ENCODE measurements at regions not wholly inside any gene's neighbourhood (a gene's known extent, or its start where the extent isn't known, plus 50 kb on each side); places are given as distances from the start of the nearest gene placed in this dataset.

DNA sequence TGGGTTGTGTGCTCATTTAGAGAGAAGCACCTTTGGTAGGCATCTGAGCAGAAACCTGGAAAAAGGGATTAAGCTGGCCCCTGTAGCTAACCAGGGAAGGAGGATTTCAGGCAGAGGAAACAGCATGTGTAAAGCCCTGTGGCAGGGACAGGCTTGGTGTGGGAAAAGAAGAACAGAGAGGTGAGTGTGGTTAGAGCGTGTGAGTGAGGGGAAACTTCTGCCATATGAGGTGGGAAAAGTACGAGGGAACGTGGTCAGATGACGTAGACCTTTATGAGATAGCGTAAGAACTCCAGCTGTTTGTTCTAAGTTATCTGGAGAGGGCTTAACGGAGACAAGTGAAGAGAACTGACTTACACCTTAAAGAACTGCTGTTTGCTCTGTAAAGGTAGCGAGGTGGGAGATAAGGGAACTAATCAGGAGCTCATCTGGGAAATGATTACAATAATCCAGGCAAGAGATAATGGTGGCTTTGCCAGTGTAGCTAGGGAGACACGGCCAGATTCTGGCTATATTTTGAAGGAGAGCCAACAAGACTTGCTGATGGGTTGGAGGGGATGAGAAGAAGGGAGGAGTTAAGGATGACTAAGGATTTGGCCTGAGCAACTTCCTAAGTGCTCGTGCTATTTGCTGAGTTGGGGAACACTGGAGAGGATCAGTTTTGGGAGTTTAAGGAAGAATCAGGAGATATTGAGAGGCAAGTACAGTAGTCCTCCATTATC is 234.0 kb downstream of the ETNK1 start:
- H3K27ac ChIP-seq (replicated peaks), result no peak overlapping the region
- DNase-seq, result no peak
- TF ChIP-seq, protein P1, sequence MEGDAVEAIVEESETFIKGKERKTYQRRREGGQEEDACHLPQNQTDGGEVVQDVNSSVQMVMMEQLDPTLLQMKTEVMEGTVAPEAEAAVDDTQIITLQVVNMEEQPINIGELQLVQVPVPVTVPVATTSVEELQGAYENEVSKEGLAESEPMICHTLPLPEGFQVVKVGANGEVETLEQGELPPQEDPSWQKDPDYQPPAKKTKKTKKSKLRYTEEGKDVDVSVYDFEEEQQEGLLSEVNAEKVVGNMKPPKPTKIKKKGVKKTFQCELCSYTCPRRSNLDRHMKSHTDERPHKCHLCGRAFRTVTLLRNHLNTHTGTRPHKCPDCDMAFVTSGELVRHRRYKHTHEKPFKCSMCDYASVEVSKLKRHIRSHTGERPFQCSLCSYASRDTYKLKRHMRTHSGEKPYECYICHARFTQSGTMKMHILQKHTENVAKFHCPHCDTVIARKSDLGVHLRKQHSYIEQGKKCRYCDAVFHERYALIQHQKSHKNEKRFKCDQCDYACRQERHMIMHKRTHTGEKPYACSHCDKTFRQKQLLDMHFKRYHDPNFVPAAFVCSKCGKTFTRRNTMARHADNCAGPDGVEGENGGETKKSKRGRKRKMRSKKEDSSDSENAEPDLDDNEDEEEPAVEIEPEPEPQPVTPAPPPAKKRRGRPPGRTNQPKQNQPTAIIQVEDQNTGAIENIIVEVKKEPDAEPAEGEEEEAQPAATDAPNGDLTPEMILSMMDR (IDR thresholded peaks at IDR 0.05; ENCODE audit: borderline replicate concordance), result no peak
- intact Hi-C loops (cut with micrococcal nuclease), result no loop called here
- H3K27me3 ChIP-seq (ENCODE audit: low read depth), result peaks cover 5% of the 10 kb centered on the region
- H3K9me3 ChIP-seq (replicated peaks), result no peaks in the 10 kb centered on the region
- no peaks in the 10 kb centered on the region for H3K36me3 ChIP-seq
- no peaks in the 10 kb centered on the region for H3K4me1 ChIP-seq
- no peak overlapping the region for H3K4me3 ChIP-seq

DNA sequence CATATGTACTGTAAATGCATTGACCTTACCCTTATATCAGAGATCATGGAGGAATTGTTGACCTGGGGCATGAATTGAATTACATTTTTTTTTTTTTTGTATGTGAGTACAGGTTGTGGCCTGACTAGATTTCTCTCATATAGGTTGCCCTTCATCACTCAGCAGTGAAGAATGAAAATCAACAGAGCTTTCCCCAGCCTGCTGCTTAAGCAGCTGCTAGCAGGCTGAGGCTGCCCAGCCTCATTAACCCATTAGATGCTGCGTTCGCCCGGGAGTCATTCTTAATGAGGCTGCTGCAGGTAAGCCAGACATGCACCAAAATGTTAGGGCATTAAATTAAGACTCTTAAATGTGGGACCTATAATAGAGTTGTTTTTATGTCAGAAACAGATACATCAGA is 236.0 kb downstream of the ETNK1 start:
- intact Hi-C loops (cut with micrococcal nuclease), result no loop called here
- H3K36me3 ChIP-seq, result no peaks in the 10 kb centered on the region
- H3K4me3 ChIP-seq, result no peak overlapping the region
- H3K9me3 ChIP-seq (replicated peaks), result no peaks in the 10 kb centered on the region
- peaks cover 5% of the 10 kb centered on the region for H3K27me3 ChIP-seq (ENCODE audit: low read depth)
- no peaks in the 10 kb centered on the region for H3K4me1 ChIP-seq
- H3K27ac ChIP-seq (replicated peaks), result no peak overlapping the region
- TF ChIP-seq, protein P1 (IDR thresholded peaks at IDR 0.05; ENCODE audit: borderline replicate concordance), result no peak
- DNase-seq, result no peak

DNA sequence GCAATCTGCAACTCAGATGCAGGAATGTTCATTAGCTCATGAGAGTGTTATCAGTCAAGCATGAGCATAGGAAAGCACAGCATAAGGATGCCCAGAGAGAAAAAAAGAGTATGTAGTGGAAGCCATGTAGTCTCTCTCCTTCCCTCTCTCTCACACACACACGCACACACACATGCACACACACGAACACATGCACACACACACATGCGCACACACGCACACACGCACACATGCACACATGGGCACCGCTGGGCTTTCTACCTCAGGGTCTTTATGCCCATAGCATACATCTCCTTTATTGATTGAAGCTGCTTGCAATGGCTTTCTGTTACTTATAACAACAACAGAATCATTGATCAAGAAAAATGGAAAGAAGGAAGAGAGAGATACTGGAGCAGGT is 240.9 kb downstream of the ETNK1 start:
- intact Hi-C loops (cut with micrococcal nuclease), result no loop called here
- Histone ChIP-seq H3K9me3 (replicated peaks) (no peaks in the 10 kb centered on the region), H3K4me3 (no peak overlapping the region), H3K4me1 (no peaks in the 10 kb centered on the region), H3K27ac (replicated peaks) (no peak overlapping the region), H3K27me3 (ENCODE audit: low read depth) (peaks cover 5% of the 10 kb centered on the region), H3K36me3 (no peaks in the 10 kb centered on the region)
- DNase-seq, result no peak
- TF ChIP-seq, protein P1 (IDR thresholded peaks at IDR 0.05; ENCODE audit: borderline replicate concordance), result no peak

DNA sequence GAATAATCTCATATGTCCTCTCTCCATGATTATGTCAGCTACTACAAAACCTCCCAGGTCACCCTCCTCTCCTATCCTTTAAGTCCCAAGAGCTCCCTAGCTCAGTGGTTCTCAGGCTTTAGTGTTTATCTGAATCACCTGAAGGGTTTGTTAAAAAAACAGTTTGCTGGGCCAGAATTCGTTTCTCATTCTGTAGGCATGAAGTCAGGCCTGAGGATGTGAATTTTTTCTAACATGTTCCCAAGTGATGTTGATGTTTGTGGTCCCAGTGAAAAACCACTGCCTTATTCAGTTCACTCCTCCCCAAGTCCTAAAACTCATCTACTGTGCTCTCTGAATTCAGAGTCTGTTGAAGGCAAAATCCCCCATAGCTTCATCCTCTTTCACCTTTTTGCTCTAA is 241.4 kb downstream of the ETNK1 start:
- TF ChIP-seq, protein P1 (IDR thresholded peaks at IDR 0.05; ENCODE audit: borderline replicate concordance), result no peak
- intact Hi-C loops (cut with micrococcal nuclease), result no loop called here
- Histone ChIP-seq H3K4me1 (no peaks in the 10 kb centered on the region), H3K9me3 (replicated peaks) (no peaks in the 10 kb centered on the region), H3K36me3 (no peaks in the 10 kb centered on the region), H3K27me3 (ENCODE audit: low read depth) (peaks cover 5% of the 10 kb centered on the region), H3K4me3 (no peak overlapping the region), H3K27ac (replicated peaks) (no peak overlapping the region)
- DNase-seq, result no peak

DNA sequence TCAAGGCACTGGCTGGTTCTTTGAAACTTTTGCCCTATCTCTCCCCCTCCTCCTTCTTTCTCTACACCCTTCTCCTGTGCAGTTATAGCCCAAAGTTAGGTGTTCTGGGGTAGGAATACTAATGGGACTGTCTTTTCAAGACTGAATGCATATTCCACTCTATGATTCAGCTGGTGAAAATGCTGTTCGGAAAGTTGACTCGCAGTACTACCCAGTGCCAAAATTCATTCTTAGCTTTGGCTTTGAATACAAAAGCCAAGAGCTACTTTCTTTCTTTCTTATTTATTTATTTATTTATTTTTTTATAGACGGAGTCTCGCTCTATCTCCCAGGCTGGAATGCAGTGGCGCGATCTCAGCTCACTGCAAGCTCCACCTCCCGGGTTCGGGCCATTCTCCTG is 249.2 kb downstream of the ETNK1 start:
- TF ChIP-seq, protein P1 (IDR thresholded peaks at IDR 0.05; ENCODE audit: borderline replicate concordance), result no peak
- H3K4me1 ChIP-seq, result no peaks in the 10 kb centered on the region
- intact Hi-C loops (cut with micrococcal nuclease), result no loop called here

More for the DNA sequence above, 249.2 kb downstream of the ETNK1 start:
- Histone ChIP-seq H3K36me3 (no peaks in the 10 kb centered on the region), H3K4me3 (no peak overlapping the region), H3K9me3 (replicated peaks) (no peaks in the 10 kb centered on the region), H3K27ac (replicated peaks) (no peak overlapping the region), H3K27me3 (ENCODE audit: low read depth) (no peaks in the 10 kb centered on the region)
- no peak for DNase-seq

Data from left ventricle myocardium inferior (tissue), 1 donor.